ENCODE measurements at regions not wholly inside any gene's neighbourhood (a gene's known extent, or its start where the extent isn't known, plus 50 kb on each side); places are given as distances from the start of the nearest gene placed in this dataset.

GRCh38 chr4:89586318-89586717 is 250.6 kb downstream of the SNCA start:
- Histone ChIP-seq H3K36me3 (ENCODE audit: control insufficient read depth in 2 of 2, extremely low read depth in 1 of 2, insufficient read depth in 2 of 2, low read length in 2 of 2) (no peaks in the 10 kb centered on the region), H2AFZ (ENCODE audit: low read depth, low read length) (no peak overlapping the region), H3K9me3 (replicated peaks; ENCODE audit: control insufficient read depth, insufficient read depth, low read length) (no peaks in the 10 kb centered on the region), H3K27ac (ENCODE audit: insufficient read depth, low read depth, low read length) (no peak overlapping the region), H3K79me2 (ENCODE audit: control insufficient read depth, insufficient read depth, low read length) (no peaks in the 10 kb centered on the region), H3K4me3 (replicated peaks in 1 of 3; ENCODE audit: insufficient read depth in 1 of 3, low read depth in 1 of 3, low read length in 3 of 3) (no peak overlapping the region), H4K20me1 (replicated peaks; ENCODE audit: control insufficient read depth, extremely low read depth, insufficient read depth, low read length) (no peaks in the 10 kb centered on the region), H3K9ac (replicated peaks; ENCODE audit: extremely low read depth, insufficient read depth, low read length) (no peak overlapping the region), H3K4me1 (ENCODE audit: control insufficient read depth, extremely low read depth, insufficient read depth, low read length) (no peaks in the 10 kb centered on the region), H3K27me3 (ENCODE audit: control insufficient read depth in 2 of 2, insufficient read depth in 2 of 2, low read length in 2 of 2) (no peaks in the 10 kb centered on the region), H3K4me2 (ENCODE audit: insufficient read depth, low read length) (no peak overlapping the region), H3K9me1 (replicated peaks; ENCODE audit: control insufficient read depth, extremely low read depth, insufficient read depth, low read length) (no peaks in the 10 kb centered on the region)
- no peak for DNase-seq (ENCODE audit: low read depth, low spot score)
- intact Hi-C loops (cut with micrococcal nuclease) (loop anchor here (5.0 kb wide), 1 partner anchor 99 kb away; no protein-coding TSS in a partner anchor), dilution Hi-C loops (cut with MboI; ENCODE audit: extremely low pct_ligation_motif_present, low sequenced_read_pairs) (no loop called here)
- no peak for FAIRE-seq
- POLR2A ChIA-PET, result no interaction called here
- no peak for TF ChIP-seq CTCF (IDR thresholded peaks at IDR 0.05; ENCODE audit: extremely low read depth in 1 of 2, insufficient read depth in 1 of 2, low read depth in 1 of 2, low read length in 2 of 2)
- CTCF ChIA-PET, result interaction anchor here (0.6 to 1.6 kb wide), 10 partner anchors 9 to 708 kb away, joined by 3 to 14 read pairs (median 4); partner anchors contain the start of gene MMRN1
- no TSS peak for BruUV-seq (replicated peaks)

GRCh38 chr4:89582756-89583505 is 254.0 kb downstream of the SNCA start:
- H3K9ac ChIP-seq (replicated peaks; ENCODE audit: extremely low read depth, insufficient read depth, low read length), result no peak overlapping the region
- H3K4me1 ChIP-seq (ENCODE audit: control insufficient read depth, extremely low read depth, insufficient read depth, low read length), result no peaks in the 10 kb centered on the region
- TF ChIP-seq POLR2A (IDR thresholded peaks at IDR 0.05; ENCODE audit: low read depth, low read length), result no peak
- no peak for TF ChIP-seq MAX (IDR thresholded peaks at IDR 0.05; ENCODE audit: insufficient read depth, insufficient read length)
- no peak for TF ChIP-seq JUN (IDR thresholded peaks at IDR 0.05; ENCODE audit: borderline replicate concordance, insufficient read depth, insufficient read length, low read depth)
- no peak for TF ChIP-seq EZH2 (IDR thresholded peaks at IDR 0.05; ENCODE audit: borderline replicate concordance, low read depth, low read length, severe bottlenecking)
- no peak for TF ChIP-seq CTCF (IDR thresholded peaks at IDR 0.05; ENCODE audit: extremely low read depth in 1 of 2, insufficient read depth in 1 of 2, low read depth in 1 of 2, low read length in 2 of 2)
- no peak for TF ChIP-seq POLR2AphosphoS5 (IDR thresholded peaks at IDR 0.05; ENCODE audit: insufficient read depth, low read depth, low read length)
- TF ChIP-seq GATA2 (IDR thresholded peaks at IDR 0.05; ENCODE audit: insufficient read depth, insufficient read length, low read depth, low read length), result no peak
- TF ChIP-seq MYC (IDR thresholded peaks at IDR 0.05; ENCODE audit: low read depth, low read length), result no peak
- no peak for TF ChIP-seq FOS (IDR thresholded peaks at IDR 0.05; ENCODE audit: borderline replicate concordance, insufficient read depth, low read length)
- no peaks in the 10 kb centered on the region for H3K36me3 ChIP-seq (ENCODE audit: control insufficient read depth in 2 of 2, extremely low read depth in 1 of 2, insufficient read depth in 2 of 2, low read length in 2 of 2)
- POLR2A ChIA-PET, result no interaction called here
- H4K20me1 ChIP-seq (replicated peaks; ENCODE audit: control insufficient read depth, extremely low read depth, insufficient read depth, low read length), result no peaks in the 10 kb centered on the region
- dilution Hi-C loops (cut with MboI; ENCODE audit: extremely low pct_ligation_motif_present, low sequenced_read_pairs) (no loop called here), intact Hi-C loops (cut with micrococcal nuclease) (no loop called here)
- H3K27me3 ChIP-seq (ENCODE audit: control insufficient read depth in 2 of 2, insufficient read depth in 2 of 2, low read length in 2 of 2), result no peaks in the 10 kb centered on the region
- CTCF ChIA-PET, result interaction anchor here (2.5 kb wide), 1 partner anchor 97 kb away, joined by 8 read pairs; no protein-coding TSS in a partner anchor
- no TSS peak for BruUV-seq (replicated peaks)
- H3K9me1 ChIP-seq (replicated peaks; ENCODE audit: control insufficient read depth, extremely low read depth, insufficient read depth, low read length), result no peaks in the 10 kb centered on the region
- H2AFZ ChIP-seq (ENCODE audit: low read depth, low read length), result no peak overlapping the region
- H3K9me3 ChIP-seq (replicated peaks; ENCODE audit: control insufficient read depth, insufficient read depth, low read length), result no peaks in the 10 kb centered on the region
- H3K4me2 ChIP-seq (ENCODE audit: insufficient read depth, low read length), result no peak overlapping the region
- DNase-seq (ENCODE audit: low read depth, low spot score) (no peak), FAIRE-seq (no peak)
- no peak overlapping the region for H3K27ac ChIP-seq (ENCODE audit: insufficient read depth, low read depth, low read length)
- H3K79me2 ChIP-seq (ENCODE audit: control insufficient read depth, insufficient read depth, low read length), result no peaks in the 10 kb centered on the region
- H3K4me3 ChIP-seq (replicated peaks in 1 of 3; ENCODE audit: insufficient read depth in 1 of 3, low read depth in 1 of 3, low read length in 3 of 3), result no peak overlapping the region
